ENCODE measurements at regions not wholly inside any gene's neighbourhood (a gene's known extent, or its start where the extent isn't known, plus 50 kb on each side); places are given as distances from the start of the nearest gene placed in this dataset.
"Not testable (repeated sequence)": the region's sequence is repeated elsewhere in the genome, so short reads cannot be mapped to it uniquely, and the experiment has no call there.

DNA sequence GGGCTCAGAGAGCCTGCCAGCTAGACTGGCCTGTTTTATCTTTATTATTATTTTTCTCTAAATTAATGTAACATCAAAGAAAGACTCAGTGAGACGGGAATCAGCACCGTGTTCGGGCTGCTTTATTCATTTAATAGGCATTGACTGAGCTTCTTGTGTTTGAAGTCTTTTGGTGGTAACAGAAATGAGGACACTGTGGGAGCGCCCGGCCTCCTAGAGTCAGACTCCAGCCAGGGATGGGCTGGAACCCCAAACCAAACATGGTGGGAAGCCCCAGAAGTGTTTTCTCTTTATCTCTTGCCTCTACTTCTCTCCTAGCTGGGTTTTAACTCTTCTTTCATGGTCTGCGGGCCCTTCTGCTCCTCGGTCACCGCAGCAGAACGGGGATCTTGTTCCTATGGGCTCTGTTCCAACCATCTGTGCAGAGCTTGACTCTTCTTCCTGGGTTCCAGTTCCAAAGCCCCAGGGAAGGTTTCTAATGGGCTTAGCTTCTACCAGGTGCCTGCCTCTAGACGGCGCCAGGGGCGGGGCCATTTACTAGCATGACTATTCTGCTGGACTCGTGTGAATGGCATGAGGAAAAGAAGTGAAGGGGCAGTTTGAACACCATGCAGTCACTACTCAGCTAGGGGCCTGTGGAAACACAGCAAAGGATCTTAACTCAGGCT lies 123.8 kb downstream of the FGF18 start:
- no peak for DNase-seq

DNA sequence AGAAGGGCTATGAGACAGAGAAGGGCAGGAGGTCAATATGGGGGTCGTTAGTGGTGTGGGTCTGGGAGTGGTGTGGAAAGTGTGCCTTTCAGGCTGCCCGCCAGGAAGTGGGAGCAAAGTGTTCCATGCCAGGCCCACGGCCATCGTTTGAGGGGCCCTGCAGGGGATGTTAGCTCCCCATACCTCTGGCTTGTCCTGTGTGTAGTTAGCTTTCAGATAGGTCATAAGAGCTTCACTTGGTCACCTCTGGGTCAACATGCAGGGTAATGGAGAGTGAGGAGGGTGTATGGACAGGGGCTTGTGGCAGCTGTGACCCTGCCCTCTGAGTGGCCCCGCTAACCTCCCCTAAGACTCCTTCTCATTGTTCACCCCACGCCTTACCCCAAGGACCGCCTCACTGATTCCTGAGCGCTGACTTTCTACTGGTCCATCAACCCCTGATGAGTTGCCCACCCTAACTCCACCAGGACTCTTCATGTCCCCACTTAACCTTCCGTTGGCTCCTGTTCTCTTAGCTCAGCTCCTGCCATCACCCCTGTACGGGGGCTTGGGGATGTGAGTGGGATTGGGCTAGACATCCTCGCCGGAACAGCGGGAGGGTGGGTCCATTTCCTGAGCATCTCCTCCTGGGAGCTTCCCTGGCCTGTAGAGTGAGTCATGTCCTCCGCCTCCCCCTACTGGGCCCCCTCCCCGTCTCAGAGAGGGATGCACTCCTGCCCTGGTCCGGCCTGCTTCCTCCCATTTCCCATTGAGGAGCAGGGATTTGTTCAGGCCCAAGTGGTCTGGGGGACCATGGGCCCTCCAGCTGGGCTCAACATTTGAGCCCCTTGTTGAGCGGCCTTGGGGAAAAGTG lies 125.7 kb downstream of the FGF18 start:
- DNase-seq: no peak

DNA sequence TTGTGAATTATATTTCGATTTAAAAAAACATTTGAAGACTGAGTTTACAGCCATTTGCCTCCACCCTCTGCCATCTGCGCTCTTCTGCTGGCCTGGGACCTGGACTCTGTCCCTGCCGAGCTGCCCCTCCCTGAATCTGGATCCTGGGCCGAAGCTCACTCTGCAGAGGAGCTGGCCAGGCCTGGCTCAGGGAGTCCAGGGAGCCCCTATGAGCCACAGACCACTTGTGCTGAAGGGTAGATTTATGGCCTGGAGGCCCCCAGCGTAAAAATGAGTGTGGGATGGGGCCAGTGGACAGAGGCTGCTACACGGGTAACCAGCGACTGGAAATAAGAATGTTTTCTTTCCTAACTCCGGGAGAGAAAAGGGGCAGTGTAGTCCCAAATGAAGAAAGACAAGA lies 129.8 kb downstream of the FGF18 start:
- DNase-seq: no peak

DNA sequence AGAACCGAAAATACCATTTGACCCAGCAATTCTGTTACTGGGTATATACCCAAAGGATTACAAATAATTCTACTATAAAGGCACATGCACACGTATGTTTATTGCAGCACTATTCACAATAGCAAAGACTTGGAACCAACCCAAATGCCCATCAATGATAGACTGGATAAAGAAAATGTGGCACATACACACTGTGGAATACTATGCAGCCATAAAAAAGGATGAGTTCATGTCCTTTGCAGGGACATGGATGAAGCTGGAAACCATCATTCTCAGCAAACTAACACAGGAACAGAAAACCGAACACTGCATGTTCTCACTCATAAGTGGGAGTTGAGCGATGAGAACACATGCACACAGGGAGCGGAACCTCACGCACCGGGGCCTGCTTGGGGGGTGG lies 134.4 kb downstream of the FGF18 start:
- not testable (repeated sequence) for DNase-seq

DNA sequence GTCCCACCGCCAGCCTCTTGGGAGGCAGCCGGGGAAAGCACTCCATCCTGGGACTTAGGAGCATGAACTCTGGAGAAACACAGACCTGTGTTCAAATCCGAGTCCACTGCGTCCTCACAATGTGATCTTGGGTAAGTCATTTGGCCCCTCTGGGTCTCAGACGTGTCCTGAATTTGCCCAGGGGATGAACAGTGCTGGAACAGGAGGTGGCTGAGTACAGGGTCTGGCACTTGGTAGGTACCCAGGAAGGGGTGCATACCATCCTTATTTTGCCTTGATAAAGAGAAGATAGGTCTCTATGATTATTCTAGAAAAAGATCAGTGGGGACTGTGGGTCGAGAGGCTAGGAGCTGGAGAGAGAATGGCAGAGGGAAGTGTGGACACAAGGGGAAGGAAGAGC lies 135.7 kb downstream of the FGF18 start:
- no peak for DNase-seq

DNA sequence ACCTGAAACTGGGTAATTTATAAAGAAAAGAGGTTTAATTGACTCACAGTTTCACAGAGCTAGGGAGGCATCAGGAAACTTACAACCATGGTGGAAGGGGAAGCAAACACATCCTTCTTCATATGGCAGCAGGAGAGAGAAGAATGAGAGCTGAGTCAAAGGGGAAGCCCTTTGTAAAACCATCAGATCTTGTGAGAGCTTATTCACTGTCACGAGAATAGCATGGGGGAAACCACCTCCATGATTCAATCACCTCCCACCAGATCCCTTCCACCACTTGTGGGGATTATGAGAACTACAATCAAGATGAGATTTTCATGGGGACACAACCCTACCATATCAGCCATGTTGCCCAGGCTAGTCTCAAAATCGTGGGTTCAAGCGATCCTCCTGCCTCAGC lies 143.4 kb downstream of the FGF18 start:
- DNase-seq: no peak

DNA sequence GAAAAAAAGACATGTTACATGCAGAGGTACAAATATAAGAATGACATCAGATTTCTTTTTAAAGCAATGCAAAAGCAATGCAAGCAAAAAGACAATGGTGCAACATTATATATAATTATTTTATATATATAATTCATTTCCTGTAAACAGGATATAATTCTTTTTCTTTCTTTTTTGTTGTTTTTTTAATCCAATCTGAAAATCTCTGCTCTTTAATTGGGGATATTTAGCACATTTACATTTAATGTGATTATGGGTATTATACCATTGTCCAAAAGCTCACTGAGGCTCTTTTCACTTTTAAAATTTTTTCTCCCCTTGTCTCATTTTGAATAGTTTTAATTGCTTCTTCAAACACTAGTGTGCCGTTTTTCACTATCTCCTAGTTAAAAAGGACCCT lies 148.9 kb downstream of the FGF18 start:
- no peak for DNase-seq

DNA sequence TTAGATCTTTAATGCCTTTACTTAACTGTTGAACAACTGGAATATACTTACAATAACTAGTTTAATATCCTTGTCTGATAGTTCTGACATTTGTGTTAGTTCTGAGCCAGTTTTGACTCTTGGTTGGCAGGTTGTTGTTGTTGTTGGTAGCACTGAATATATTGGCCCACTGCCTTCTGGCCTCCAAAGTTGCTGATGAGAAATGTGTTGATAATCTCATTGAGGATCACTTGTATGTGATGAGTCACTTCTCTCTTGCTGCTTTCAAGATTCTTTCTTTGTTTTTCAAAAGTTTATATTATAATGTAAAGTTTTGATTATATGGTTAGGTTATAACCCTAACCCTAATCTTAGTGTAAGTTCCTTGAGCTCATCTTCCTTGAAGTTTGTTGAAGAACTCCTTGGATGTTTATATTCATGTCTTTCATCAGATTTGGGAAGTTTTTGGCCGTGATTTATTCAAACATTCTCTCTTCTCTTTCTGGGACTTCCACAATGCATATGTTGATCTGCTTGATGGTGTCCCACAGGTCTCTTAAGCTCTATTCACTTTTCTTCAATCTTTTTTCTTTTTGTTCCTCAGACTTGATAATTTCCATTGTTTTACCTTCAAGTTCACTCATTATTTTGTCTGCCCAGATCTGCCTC lies 149.7 kb downstream of the FGF18 start:
- no peak for DNase-seq

DNA sequence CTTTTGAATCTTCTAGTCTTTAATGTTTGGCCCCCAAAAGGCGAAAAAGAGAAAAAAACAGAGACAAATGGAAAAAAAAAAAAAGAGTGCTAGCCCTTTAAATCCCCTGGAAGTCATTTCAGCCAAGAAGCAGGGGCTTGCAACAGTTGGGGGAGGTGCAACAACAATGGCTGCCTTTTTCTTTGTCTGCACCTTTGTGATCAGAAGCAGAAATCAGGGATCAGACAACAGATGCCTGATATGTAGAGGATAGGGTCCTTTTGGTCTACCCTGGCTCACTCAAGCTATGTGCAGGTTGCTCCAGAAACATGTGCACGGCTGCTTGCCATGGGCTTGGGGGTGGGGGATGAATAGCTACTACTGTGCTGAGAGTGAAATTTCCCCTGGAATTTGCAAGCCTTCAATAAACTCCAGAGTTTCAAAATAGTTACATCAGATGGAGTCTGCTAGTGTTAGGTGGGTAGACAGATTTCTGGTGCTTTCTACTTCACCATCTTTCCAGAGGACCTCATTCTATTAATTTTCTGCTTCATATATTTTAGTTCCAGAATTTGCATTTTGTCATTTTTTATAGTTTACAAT lies 150.9 kb downstream of the FGF18 start:
- no peak for DNase-seq

DNA sequence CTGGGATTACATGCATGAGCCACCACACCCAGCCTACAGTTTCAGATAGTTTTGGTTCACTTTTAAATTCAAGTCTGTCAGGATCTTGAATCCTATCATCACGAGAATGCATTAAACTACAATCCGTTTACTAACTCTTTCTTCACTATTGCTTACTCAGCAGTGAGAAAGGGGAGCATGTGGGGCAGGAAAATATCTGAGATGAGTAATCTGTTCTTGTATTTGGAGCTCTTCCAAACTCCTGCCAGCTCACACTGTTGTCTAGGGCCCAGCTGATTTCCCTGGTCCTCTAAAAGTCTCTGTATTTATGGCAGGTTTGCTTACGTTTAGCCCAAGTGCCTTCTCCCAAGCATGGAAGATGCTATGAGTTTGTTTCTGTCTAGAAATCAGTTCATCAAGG lies 152.2 kb downstream of the FGF18 start:
- DNase-seq: no peak

DNA sequence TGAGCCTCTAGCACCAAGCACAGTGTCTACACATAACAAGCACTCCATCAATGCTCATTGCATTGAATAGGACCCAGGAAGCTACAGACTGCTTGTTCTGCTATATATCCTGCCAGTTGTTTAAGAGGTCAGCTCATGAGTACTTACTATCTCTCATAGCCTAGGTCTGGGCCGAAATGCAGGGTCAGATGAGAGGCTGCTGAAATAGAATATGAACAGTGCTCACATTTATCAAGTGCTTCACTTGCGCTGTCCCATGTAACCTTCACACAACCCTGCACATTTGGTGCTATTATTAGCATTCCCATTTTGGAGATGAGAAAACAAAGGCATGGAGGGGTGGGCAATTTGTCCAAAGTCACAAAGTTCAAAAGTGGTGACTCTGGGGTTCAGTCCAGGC lies 153.6 kb downstream of the FGF18 start:
- no peak for DNase-seq

DNA sequence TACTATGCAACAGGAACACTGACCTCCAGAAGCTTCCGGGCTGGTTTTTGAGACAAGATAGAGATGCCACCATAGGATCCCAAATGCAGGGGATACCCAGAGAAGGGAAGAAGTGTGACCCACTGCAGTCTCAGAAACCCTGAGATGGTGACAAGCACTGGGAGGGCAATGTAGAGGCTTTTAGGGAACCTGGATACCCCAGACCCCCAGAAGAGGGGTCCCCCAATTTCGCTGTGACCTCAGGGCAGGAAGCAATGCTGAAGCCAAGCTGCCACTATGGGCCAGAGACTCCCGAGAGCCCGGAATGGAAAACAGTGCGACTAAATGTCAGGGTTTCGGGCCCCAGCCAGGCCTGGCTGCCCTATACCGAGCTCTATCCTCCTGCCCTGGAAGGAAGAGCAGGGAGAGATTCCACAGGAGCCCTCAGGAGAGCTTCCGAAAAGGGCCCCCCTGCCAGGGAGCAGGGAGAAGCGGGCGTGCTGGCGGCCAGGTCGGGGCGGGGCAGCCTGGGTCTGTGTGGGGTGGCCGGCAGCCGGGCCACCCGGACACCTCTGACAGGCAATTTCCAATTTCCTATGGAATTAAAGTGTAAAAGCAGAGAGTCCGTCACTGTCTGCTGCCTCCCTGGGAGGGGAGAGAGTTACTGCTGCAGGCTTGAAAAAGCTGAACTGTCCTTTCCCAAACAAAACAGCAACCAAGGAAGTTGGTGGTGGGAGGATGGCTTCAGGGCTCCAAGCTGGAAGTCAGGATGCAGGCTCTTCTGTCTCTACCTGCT lies 154.2 kb downstream of the FGF18 start:
- no peak for DNase-seq

DNA sequence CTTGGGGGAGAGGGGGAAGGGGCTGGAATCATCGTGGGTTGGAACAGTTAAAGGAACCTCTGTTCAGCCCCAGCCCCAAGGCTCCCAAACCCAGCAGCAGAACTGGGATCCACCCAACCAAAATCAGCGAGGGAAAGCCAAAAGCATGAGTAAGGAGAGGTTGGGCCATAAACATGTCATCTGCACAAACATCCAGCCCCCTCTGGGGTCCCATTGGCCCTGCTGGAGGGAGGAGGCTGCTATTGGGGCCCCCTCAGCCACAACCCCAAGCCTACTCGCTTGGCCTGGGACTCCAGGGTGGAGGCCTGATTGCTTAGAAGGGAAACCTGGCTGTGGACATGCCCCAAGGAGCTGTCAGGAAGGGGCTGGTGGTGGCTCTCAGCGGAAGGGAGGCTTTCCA lies 154.9 kb downstream of the FGF18 start:
- DNase-seq: no peak

DNA sequence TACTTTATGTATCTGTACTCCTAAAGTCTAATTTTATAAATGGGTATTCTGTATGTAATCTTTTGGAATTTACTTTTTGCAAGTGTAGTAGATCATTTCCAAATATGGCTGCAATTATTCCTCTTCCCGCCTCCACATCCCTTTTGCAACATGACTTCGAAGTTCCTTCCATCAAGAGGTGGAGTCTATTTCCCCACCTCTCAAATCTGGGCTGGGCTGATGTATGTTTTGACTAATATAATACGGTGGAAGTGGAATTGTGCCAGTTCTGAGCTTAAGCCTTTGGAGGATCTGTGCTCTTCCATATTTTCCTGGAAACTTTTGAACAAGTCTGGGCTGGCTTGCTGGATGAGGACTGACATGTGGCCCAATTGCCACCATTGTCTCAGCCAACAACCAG lies 155.9 kb downstream of the FGF18 start:
- no peak for DNase-seq

DNA sequence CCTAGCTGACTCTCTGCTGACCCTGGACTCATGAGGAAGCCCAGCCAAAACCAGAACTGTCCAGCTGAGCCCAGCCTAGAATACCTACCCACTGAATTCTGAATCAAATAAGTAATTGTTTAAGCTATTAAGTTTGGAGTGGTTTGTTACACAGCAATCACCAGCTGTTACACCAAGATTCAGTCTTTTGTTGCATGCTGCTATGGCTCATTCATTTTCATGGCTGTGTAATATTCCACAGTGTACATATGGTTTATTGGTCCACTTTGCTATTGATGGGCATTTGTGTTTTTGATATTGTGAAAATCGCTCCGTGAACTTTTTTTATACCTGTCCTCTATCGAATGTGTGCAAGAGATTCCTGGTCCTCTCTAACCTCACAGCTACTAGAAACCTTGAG lies 156.4 kb downstream of the FGF18 start:
- no peak for DNase-seq

DNA sequence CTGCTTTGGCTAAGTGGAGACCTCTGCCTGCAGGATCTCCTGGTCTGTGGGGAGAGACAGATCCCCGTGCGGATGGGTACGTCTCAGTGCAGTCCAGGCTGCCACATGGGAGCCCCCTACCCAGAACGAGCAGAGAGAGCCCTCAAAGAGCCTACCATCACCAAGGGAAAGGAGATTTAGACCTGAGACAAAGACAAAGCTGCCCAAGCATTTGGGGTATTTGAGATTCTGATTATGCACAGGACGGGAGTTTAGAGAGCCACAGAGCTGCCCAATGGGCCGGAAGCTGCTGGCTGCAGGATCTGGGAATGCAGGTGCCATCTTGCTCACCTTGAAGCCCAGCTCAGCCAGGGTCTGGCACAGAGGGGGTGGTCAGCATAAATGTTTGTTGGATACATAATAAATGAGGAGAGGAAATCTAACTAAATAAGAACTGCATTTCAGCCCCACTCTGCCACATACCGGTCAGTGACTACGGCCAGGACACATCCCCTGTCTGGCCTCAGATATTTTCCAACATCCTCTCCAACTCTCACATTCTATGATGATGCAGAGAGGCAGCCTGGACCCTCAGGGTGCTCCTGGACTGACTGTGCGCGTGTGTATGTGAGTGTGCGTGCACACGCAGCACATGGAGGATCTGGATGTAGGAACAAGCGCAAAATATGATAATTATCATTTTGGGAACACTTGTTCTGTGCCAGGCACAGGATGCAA lies 157.8 kb downstream of the FGF18 start:
- DNase-seq: no peak

DNA sequence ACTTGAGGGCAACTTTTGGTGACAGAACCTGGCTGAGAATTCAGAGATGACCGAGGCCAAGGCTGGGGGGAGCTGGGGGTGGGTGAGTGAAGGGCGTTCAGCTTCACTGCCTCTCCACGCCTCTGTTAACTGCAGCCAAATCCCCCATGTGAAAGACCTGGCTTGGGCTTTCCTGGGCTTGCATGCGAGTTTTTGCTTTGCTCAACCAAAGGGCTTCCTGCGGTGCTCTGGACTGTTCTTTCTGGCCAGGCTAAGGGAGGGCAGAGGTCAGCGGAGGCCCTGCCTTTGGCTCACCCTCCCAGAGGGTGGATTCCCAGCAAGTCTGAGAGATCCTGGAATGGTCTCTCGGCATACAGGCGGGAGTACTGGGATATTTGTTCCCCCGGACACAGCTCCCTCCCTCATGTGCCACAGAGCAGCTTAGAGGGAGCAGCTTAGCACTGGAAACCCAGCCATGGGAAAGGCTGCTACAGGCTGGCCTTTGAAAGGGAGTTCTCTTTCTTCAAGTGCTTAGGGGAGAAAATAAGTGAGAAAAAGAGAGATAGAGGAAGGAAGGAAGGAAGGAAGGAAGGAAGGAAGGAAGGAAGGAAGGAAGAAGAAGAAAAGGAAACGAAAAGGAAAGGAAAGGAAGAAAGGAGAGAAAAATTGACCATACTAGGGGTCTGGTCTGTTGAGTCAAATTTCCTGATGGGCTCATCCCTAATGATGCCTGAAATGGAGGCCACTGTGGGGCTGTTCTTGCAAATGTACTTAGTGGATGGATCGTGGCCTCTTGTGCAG lies 158.8 kb downstream of the FGF18 start:
- DNase-seq: no peak

DNA sequence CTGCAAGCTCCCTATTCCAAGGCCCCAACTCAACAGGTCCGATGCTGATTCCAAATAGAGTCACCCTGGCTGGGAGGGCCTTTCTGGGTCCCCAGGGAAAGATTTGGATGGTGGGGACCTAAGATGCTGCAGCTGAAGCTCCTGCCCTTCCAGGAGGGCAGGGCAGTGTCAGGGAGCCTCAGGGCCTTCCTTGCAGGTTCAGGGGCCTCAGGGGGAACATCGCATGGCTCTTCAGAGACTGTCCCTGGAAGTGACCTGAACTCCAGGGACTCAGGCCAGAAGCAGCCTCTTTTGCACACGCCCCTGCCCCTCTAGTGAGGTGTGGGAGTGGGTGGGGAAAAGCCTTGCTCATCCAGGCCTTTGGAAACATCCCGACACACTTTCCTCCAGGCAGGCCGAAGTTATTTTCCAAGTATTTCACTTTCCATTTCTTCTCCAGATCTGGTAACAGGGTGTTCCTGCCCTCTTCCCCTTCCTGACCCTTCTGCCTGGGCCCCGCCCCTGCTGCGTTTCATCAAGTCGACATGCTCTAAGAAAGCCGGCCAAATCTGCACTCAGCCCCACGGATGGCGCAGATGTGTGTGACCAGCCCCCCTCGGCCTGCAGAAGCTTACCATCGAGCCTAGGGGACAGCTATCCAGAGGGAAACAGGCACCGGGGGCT lies 159.5 kb downstream of the FGF18 start:
- no peak for DNase-seq

DNA sequence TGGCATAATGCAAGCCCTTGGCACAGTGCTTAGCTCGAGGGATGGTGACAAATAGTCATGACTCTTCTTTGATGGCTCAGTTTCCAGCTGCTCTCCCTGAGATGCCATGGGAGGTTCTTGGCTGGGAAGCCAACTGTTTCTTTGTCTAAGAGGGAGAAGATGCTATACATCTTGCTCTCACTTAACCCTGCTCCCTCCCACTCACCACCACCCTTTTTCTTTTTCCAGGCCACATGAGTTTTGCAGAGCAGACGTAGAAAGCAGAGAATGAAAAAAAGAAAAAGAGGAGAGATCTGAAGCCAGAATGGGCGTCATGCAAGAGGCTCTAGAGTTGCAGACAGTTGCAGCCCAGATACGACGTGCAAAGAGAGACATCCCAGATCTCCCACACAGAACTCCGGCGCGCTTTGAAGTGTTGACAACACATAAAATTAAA lies 160.5 kb downstream of the FGF18 start:
- no peak for DNase-seq

DNA sequence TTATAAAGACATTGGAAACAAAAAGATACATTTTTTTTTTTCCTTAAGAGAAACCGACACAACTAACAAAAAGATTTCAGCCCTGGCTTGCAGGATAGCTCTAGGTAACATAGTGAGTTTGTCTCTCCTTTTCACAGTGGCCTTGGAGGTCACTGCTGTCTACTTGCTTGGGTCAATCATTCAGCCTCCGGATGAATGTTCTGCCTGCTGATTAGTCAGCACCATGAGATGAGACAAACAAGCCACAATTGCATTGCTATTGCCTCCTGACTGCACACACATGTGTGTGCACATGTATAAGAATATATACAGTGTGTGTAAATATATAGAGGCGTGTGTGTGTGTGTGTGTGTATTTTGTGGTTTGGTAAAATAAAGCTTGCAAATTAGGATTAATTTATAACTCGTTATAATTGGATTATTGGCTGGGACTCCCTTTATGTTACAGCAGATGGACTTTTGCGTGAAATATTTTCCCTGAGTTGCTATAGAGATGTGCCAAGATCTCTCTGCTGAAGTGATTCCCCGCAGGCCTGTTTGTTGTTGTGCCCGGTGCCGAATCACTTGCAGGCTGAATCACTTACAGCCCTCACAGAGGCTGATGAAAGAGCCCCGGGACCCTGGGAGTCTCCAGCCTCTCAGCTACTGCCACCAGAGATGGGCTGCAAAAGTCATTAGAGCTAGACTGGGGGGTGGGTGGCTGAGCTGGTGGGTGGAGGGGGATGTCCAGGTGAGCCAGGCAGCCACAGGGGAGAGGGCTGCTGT lies 161.2 kb downstream of the FGF18 start:
- DNase-seq: no peak

Data from hippocampal formation (tissue), 2 donors.